ENCODE measurements at regions not wholly inside any gene's neighbourhood (a gene's known extent, or its start where the extent isn't known, plus 50 kb on each side); places are given as distances from the start of the nearest gene placed in this dataset.

GRCh38 chr18:22253676-22254075, 84.3 kb downstream of the GATA6 start:
- Histone ChIP-seq H3K36me3 (ENCODE audit: insufficient read depth, low read length) (no peaks in the 10 kb centered on the region), H3K9ac (ENCODE audit: low read length) (no peak overlapping the region), H3K4me2 (ENCODE audit: low read length) (no peak overlapping the region), H3F3A (ENCODE audit: insufficient read depth, low read length, poor library complexity, severe bottlenecking) (no peaks in the 10 kb centered on the region), H3K27me3 (ENCODE audit: insufficient read depth, low read depth, low read length) (no peaks in the 10 kb centered on the region), H3K9me2 (ENCODE audit: insufficient read depth, low read length) (no peaks in the 10 kb centered on the region), H3K4me3 (ENCODE audit: low read length) (no peak overlapping the region), H3K27ac (ENCODE audit: low read length) (no peak overlapping the region), H3K9me3 (ENCODE audit: low read length) (no peaks in the 10 kb centered on the region), H2AFZ (ENCODE audit: low read depth, low read length) (no peak overlapping the region), H3K79me2 (replicated peaks; ENCODE audit: insufficient read depth, low read length) (no peaks in the 10 kb centered on the region), H4K20me1 (ENCODE audit: insufficient read depth) (no peaks in the 10 kb centered on the region)
- TF ChIP-seq REST (IDR thresholded peaks at IDR 0.05; ENCODE audit: borderline replicate concordance) (no peak), POLR2AphosphoS5 (IDR thresholded peaks at IDR 0.05) (no peak), CTCF (IDR thresholded peaks at IDR 0.05; ENCODE audit: poor library complexity, severe bottlenecking) (no peak), EZH2 (IDR thresholded peaks at IDR 0.05; ENCODE audit: borderline replicate concordance, insufficient read depth, low read length, poor library complexity, severe bottlenecking) (no peak), SMC3 (conservative IDR thresholded peaks at IDR 0.05; ENCODE audit: poor library complexity) (no peak)

- no peaks in the 10 kb centered on the region for H3K9me2 ChIP-seq (ENCODE audit: insufficient read depth, low read length)
- no peak overlapping the region for H3K4me2 ChIP-seq (ENCODE audit: low read length)
- H3K79me2 ChIP-seq (replicated peaks; ENCODE audit: insufficient read depth, low read length) = no peaks in the 10 kb centered on the region
- no peaks in the 10 kb centered on the region for H3K27me3 ChIP-seq (ENCODE audit: insufficient read depth, low read depth, low read length)
- TF ChIP-seq EP300 (conservative IDR thresholded peaks at IDR 0.05; ENCODE audit: poor library complexity, severe bottlenecking) = no peak
- no peak overlapping the region for H2AFZ ChIP-seq (ENCODE audit: low read depth, low read length)
- no peaks in the 10 kb centered on the region for H3K36me3 ChIP-seq (ENCODE audit: insufficient read depth, low read length)
- no peak overlapping the region for H3K27ac ChIP-seq (ENCODE audit: low read length)
- no peaks in the 10 kb centered on the region for H3K9me3 ChIP-seq (ENCODE audit: low read length)
- no peak overlapping the region for H3K9ac ChIP-seq (ENCODE audit: low read length)
- H4K20me1 ChIP-seq (ENCODE audit: insufficient read depth) = no peaks in the 10 kb centered on the region
- no peak overlapping the region for H3K4me3 ChIP-seq (ENCODE audit: low read length)
- no peaks in the 10 kb centered on the region for H3F3A ChIP-seq (ENCODE audit: insufficient read depth, low read length, poor library complexity, severe bottlenecking)
These were observed 83.8 kb downstream of the GATA6 start for GRCh38 chr18:22253156-22253555.

Measured in neural cell (in vitro differentiated cells).